ENCODE measurements at regions not wholly inside any gene's neighbourhood (a gene's known extent, or its start where the extent isn't known, plus 50 kb on each side); places are given as distances from the start of the nearest gene placed in this dataset.

DNA sequence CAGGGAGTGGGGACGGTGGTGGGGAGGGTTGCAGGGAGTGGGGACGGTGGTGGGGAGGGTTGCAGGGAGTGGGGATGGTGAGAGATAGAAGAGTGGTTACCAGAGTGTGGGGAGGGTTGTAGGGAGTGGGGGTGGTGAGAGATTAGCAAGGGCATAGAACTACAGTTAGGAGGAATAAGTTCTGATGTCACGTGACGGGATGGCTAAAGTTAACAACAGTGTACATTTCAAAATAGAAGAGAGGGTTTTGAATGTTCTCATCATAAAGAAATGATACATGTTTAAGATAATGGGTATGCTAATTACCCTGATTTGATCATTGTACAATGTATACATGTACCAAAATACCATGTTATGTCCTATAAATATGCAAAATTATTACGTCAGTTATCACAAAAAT is 57.6 kb upstream of the FRMD1 start:
- peaks cover 3% of the 10 kb centered on the region; the same call in 1 of the 2 replicates for H3K4me1 ChIP-seq (ENCODE audit: insufficient read depth, low read length)
- H3K79me1 ChIP-seq (ENCODE audit: insufficient read depth, low read depth, low read length, poor library complexity, severe bottlenecking): no peaks in the 10 kb centered on the region
- no peak overlapping the region for H3K27ac ChIP-seq (ENCODE audit: insufficient read length, low read depth, low read length)
- no peak overlapping the region; a peak in 1 of 7 replicates for H3K27ac Mint-ChIP-seq
- no peaks in the 10 kb centered on the region for H3K36me3 Mint-ChIP-seq (ENCODE audit: insufficient read depth in 1 of 3, low read depth in 3 of 3)
- H2BK20ac ChIP-seq (ENCODE audit: low read depth, low read length, poor library complexity, severe bottlenecking): no peak overlapping the region
- H2AFZ ChIP-seq (ENCODE audit: low read length): no peak overlapping the region
- H2BK5ac ChIP-seq (ENCODE audit: insufficient read length, low read length): no peak overlapping the region
- H3K4ac ChIP-seq (ENCODE audit: low read depth, low read length): no peak overlapping the region
- H3K23ac ChIP-seq (ENCODE audit: insufficient read length, low read depth, low read length): no peak overlapping the region
- no peak overlapping the region for H4K5ac ChIP-seq (ENCODE audit: insufficient read length, low read depth, low read length)
- H3K23me2 ChIP-seq (ENCODE audit: insufficient read length, low read depth, low read length, poor library complexity, severe bottlenecking): no peaks in the 10 kb centered on the region
- H3K27me3 Mint-ChIP-seq (ENCODE audit: low read depth): peaks cover 23% of the 10 kb centered on the region
- H4K8ac ChIP-seq (replicated peaks; ENCODE audit: insufficient read length, low read depth, low read length): no peak overlapping the region
- H3K9ac ChIP-seq (ENCODE audit: extremely low read depth, insufficient read length, low read length): no peak overlapping the region
- no peak overlapping the region for H4K91ac ChIP-seq (ENCODE audit: insufficient read length, low read depth, low read length)
- no peak for DNase-seq
- H3K79me2 ChIP-seq (ENCODE audit: insufficient read depth, low read length): no peaks in the 10 kb centered on the region
- no peak overlapping the region for H3K14ac ChIP-seq (ENCODE audit: insufficient read depth, low read length)
- H3T11ph ChIP-seq (ENCODE audit: low read length): no peak overlapping the region
- no peak overlapping the region for H3K56ac ChIP-seq (ENCODE audit: insufficient read length, low read depth, low read length)
- H2BK15ac ChIP-seq (ENCODE audit: low read depth, low read length): no peak overlapping the region
- H2AK5ac ChIP-seq (ENCODE audit: insufficient read length, low read length): no peak overlapping the region
- no peaks in the 10 kb centered on the region for H3K9me3 ChIP-seq (ENCODE audit: control insufficient read depth, low read depth, low read length)
- no peak overlapping the region for H2BK120ac ChIP-seq (ENCODE audit: low read depth, low read length, poor library complexity, severe bottlenecking)
- no CpG with 5 or more reads among the region's 5 CpGs for WGBS (ENCODE audit: extremely low coverage, insufficient read length, low lambda C conversion rate)
- TF ChIP-seq CTCF (conservative IDR thresholded peaks at IDR 0.05): no peak
- H3K4me1 Mint-ChIP-seq: peaks cover 24 to 25% of the 10 kb centered on the region in 2 experiments
- H3K4me2 ChIP-seq (ENCODE audit: insufficient read depth, insufficient read length, low read length): no peak overlapping the region
- no peak overlapping the region for H3K4me3 Mint-ChIP-seq
- no peaks in the 10 kb centered on the region for H3K9me3 Mint-ChIP-seq
- no peaks in the 10 kb centered on the region for H3K27me3 ChIP-seq (ENCODE audit: insufficient read depth, low read length)
- no peak overlapping the region for H2BK12ac ChIP-seq (ENCODE audit: insufficient read length, low read depth, low read length)
- H4K20me1 ChIP-seq (ENCODE audit: control insufficient read depth, insufficient read depth, insufficient read length): no peaks in the 10 kb centered on the region
- H3K18ac ChIP-seq (ENCODE audit: insufficient read length, low read depth, low read length): no peak overlapping the region
